ENCODE measurements at regions not wholly inside any gene's neighbourhood (a gene's known extent, or its start where the extent isn't known, plus 50 kb on each side); places are given as distances from the start of the nearest gene placed in this dataset.

GRCh38 chr13:50366488-50367174 lies 351.4 kb downstream of the KCNRG start:
- TF ChIP-seq CTCF (IDR thresholded peaks at IDR 0.05; ENCODE audit: unreplicated experiment) = no peak
- DNase-seq (ENCODE audit: unreplicated experiment) = no peak
- no peaks in the 10 kb centered on the region for H3K9me3 Mint-ChIP-seq (ENCODE audit: unreplicated experiment)
- peaks cover 18% of the 10 kb centered on the region for H3K4me1 Mint-ChIP-seq (ENCODE audit: insufficient read depth, unreplicated experiment)
- H3K27me3 Mint-ChIP-seq (ENCODE audit: insufficient read depth, unreplicated experiment) = no peaks in the 10 kb centered on the region
- H3K36me3 Mint-ChIP-seq (ENCODE audit: insufficient read depth, unreplicated experiment) = no peaks in the 10 kb centered on the region
- CTCF ChIA-PET = interaction anchor here (0.6 kb wide), 2 partner anchors 155 to 215 kb away, joined by 3 to 4 read pairs; no protein-coding TSS in a partner anchor
- intact Hi-C loops (cut with micrococcal nuclease) = no loop called here
- peak overlapping the region; percentile 65 for H3K27ac Mint-ChIP-seq (ENCODE audit: low read depth, unreplicated experiment)
- POLR2A ChIA-PET = interaction anchor here (0.6 to 2.7 kb wide), 10 partner anchors 9 to 241 kb away, joined by 3 to 9 read pairs (median 4); no protein-coding TSS in a partner anchor
- H3K4me3 Mint-ChIP-seq (ENCODE audit: unreplicated experiment) = no peak overlapping the region
- no TSS peak for BruUV-seq (replicated peaks)

GRCh38 chr13:50369646-50370045 lies 354.4 kb downstream of the KCNRG start:
- H3K27me3 Mint-ChIP-seq (ENCODE audit: insufficient read depth, unreplicated experiment) = no peaks in the 10 kb centered on the region
- H3K9me3 Mint-ChIP-seq (ENCODE audit: unreplicated experiment) = no peaks in the 10 kb centered on the region
- H3K36me3 Mint-ChIP-seq (ENCODE audit: insufficient read depth, unreplicated experiment) = no peaks in the 10 kb centered on the region
- intact Hi-C loops (cut with micrococcal nuclease) = loop anchor here (10.0 kb wide), 1 partner anchor 195 kb away; no protein-coding TSS in a partner anchor
- DNase-seq (ENCODE audit: unreplicated experiment) = no peak
- ChIA-PET CTCF (no interaction called here), POLR2A (no interaction called here)
- H3K4me3 Mint-ChIP-seq (ENCODE audit: unreplicated experiment) = no peak overlapping the region
- no peak overlapping the region for H3K27ac Mint-ChIP-seq (ENCODE audit: low read depth, unreplicated experiment)
- H3K4me1 Mint-ChIP-seq (ENCODE audit: insufficient read depth, unreplicated experiment) = peaks cover 18% of the 10 kb centered on the region
- no peak for TF ChIP-seq CTCF (IDR thresholded peaks at IDR 0.05; ENCODE audit: unreplicated experiment)
- BruUV-seq (replicated peaks) = no TSS peak

GRCh38 chr13:50370303-50370950 lies 355.2 kb downstream of the KCNRG start:
- TF ChIP-seq CTCF (IDR thresholded peaks at IDR 0.05; ENCODE audit: unreplicated experiment) = no peak
- intact Hi-C loops (cut with micrococcal nuclease) = loop anchor here (10.0 kb wide), 1 partner anchor 196 kb away; no protein-coding TSS in a partner anchor
- H3K9me3 Mint-ChIP-seq (ENCODE audit: unreplicated experiment) = no peaks in the 10 kb centered on the region
- no peaks in the 10 kb centered on the region for H3K27me3 Mint-ChIP-seq (ENCODE audit: insufficient read depth, unreplicated experiment)
- no peak overlapping the region for H3K4me3 Mint-ChIP-seq (ENCODE audit: unreplicated experiment)
- DNase-seq (ENCODE audit: unreplicated experiment) = no peak
- no TSS peak for BruUV-seq (replicated peaks)
- H3K4me1 Mint-ChIP-seq (ENCODE audit: insufficient read depth, unreplicated experiment) = peaks cover 15% of the 10 kb centered on the region
- CTCF ChIA-PET = interaction anchor here (1.0 kb wide), 1 partner anchor 430 kb away, joined by 3 read pairs; no protein-coding TSS in a partner anchor
- H3K27ac Mint-ChIP-seq (ENCODE audit: low read depth, unreplicated experiment) = no peak overlapping the region
- POLR2A ChIA-PET = interaction anchor here (0.9 kb wide), 1 partner anchor 18 kb away, joined by 3 read pairs; no protein-coding TSS in a partner anchor
- no peaks in the 10 kb centered on the region for H3K36me3 Mint-ChIP-seq (ENCODE audit: insufficient read depth, unreplicated experiment)

- peaks cover 11% of the 10 kb centered on the region for H3K4me1 Mint-ChIP-seq (ENCODE audit: insufficient read depth, unreplicated experiment)
- no peak overlapping the region for H3K4me3 Mint-ChIP-seq (ENCODE audit: unreplicated experiment)
- H3K36me3 Mint-ChIP-seq (ENCODE audit: insufficient read depth, unreplicated experiment) = no peaks in the 10 kb centered on the region
- no peak for DNase-seq (ENCODE audit: unreplicated experiment)
- no TSS peak for BruUV-seq (replicated peaks)
- POLR2A ChIA-PET = interaction anchor here (0.6 to 1.2 kb wide), 2 partner anchors 17 to 52 kb away, joined by 3 to 4 read pairs; no protein-coding TSS in a partner anchor
- H3K27me3 Mint-ChIP-seq (ENCODE audit: insufficient read depth, unreplicated experiment) = no peaks in the 10 kb centered on the region
- no peak for TF ChIP-seq CTCF (IDR thresholded peaks at IDR 0.05; ENCODE audit: unreplicated experiment)
- H3K9me3 Mint-ChIP-seq (ENCODE audit: unreplicated experiment) = no peaks in the 10 kb centered on the region
- no peak overlapping the region for H3K27ac Mint-ChIP-seq (ENCODE audit: low read depth, unreplicated experiment)
- CTCF ChIA-PET = no interaction called here
- intact Hi-C loops (cut with micrococcal nuclease) = loop anchor here (10.0 kb wide), 1 partner anchor 200 kb away; no protein-coding TSS in a partner anchor
These were observed 359.3 kb downstream of the KCNRG start for GRCh38 chr13:50374517-50374916.
